H9 (cell line): ENCODE measurements at regions not wholly inside any gene's neighbourhood (a gene's known extent, or its start where the extent isn't known, plus 50 kb on each side); places are given as distances from the start of the nearest gene placed in this dataset.

Source experiments
- DNase-seq: peaks from one replicate; pipeline ENCODE4 v3.0.0-alpha.2; 2017
- H2AFZ ChIP-seq: one replicate; pipeline ENCODE4 v1.6.1; 2013; ENCODE audit warnings: mild to moderate bottlenecking, low read length, control low read depth, moderate library complexity
- H2AK5ac ChIP-seq: 2 replicates; pipeline ENCODE4 v1.6.1; 2013; ENCODE audit warnings: low read length, control low read depth, mixed read lengths; ENCODE audit not compliant: insufficient read length
- H2BK120ac ChIP-seq: one replicate; pipeline ENCODE4 v1.6.1; 2013; ENCODE audit warnings: low read depth, mild to moderate bottlenecking, low read length, control low read depth, inconsistent platforms; ENCODE audit not compliant: poor library complexity, severe bottlenecking
- H2BK12ac ChIP-seq: 2 replicates; pipeline ENCODE4 v1.6.1; 2013; ENCODE audit warnings: low read length, control low read depth, mixed read lengths, low read depth; ENCODE audit not compliant: insufficient read length
- H2BK15ac ChIP-seq: 2 replicates; pipeline ENCODE4 v1.6.1; 2013; ENCODE audit warnings: low read depth, low read length, control low read depth
- H2BK20ac ChIP-seq: one replicate; pipeline ENCODE4 v1.6.1; 2013; ENCODE audit warnings: low read depth, mild to moderate bottlenecking, low read length, control low read depth, inconsistent platforms; ENCODE audit not compliant: poor library complexity, severe bottlenecking
- H2BK5ac ChIP-seq: 2 replicates; pipeline ENCODE4 v1.6.1; 2013; ENCODE audit warnings: low read length, control low read depth, mixed read lengths; ENCODE audit not compliant: insufficient read length
- H3K14ac ChIP-seq: 2 replicates; pipeline ENCODE4 v1.6.1; 2013; ENCODE audit warnings: low read length, control low read depth; ENCODE audit not compliant: insufficient read depth
- H3K18ac ChIP-seq: 2 replicates; pipeline ENCODE4 v1.6.1; 2013; ENCODE audit warnings: low read depth, mild to moderate bottlenecking, mixed read lengths, low read length, control low read depth; ENCODE audit not compliant: insufficient read length
- H3K23ac ChIP-seq: 2 replicates; pipeline ENCODE4 v1.6.1; 2013; ENCODE audit warnings: low read length, control low read depth, mixed read lengths, low read depth; ENCODE audit not compliant: insufficient read length
- H3K23me2 ChIP-seq: 2 replicates; pipeline ENCODE4 v1.6.1; 2013; ENCODE audit warnings: low read depth, mild to moderate bottlenecking, mixed read lengths, low read length, control low read depth; ENCODE audit not compliant: insufficient read length, poor library complexity, severe bottlenecking
- H3K27ac ChIP-seq: 2 replicates; pipeline ENCODE4 v1.5.1; 2013; ENCODE audit warnings: low read length, control low read depth, mixed read lengths, low read depth; ENCODE audit not compliant: insufficient read length
- H3K27me3 ChIP-seq: 2 replicates; pipeline ENCODE4 v1.6.1; 2013; ENCODE audit warnings: low read length, control low read depth, inconsistent platforms; ENCODE audit not compliant: insufficient read depth
- H3K4ac ChIP-seq: 2 replicates; pipeline ENCODE4 v1.6.1; 2013; ENCODE audit warnings: low read depth, mild to moderate bottlenecking, control low read depth, inconsistent platforms, low read length, moderate library complexity
- H3K4me1 ChIP-seq: 2 replicates; pipeline ENCODE4 v1.6.1; 2013; ENCODE audit warnings: low read length, control low read depth, inconsistent platforms; ENCODE audit not compliant: insufficient read depth
- H3K4me2 ChIP-seq: 2 replicates; pipeline ENCODE4 v1.6.1; 2013; ENCODE audit warnings: low read length, control low read depth, mixed read lengths; ENCODE audit not compliant: insufficient read length, insufficient read depth
- H3K56ac ChIP-seq: 2 replicates; pipeline ENCODE4 v1.6.1; 2013; ENCODE audit warnings: low read depth, mild to moderate bottlenecking, mixed read lengths, low read length, control low read depth; ENCODE audit not compliant: insufficient read length
- H3K79me1 ChIP-seq: 2 replicates; pipeline ENCODE4 v1.6.1; 2013; ENCODE audit warnings: low read depth, mild to moderate bottlenecking, moderate library complexity, low read length, control low read depth, inconsistent platforms; ENCODE audit not compliant: insufficient read depth, poor library complexity, severe bottlenecking
- H3K79me2 ChIP-seq: 2 replicates; pipeline ENCODE4 v1.6.1; 2013; ENCODE audit warnings: low read length, control low read depth, inconsistent platforms; ENCODE audit not compliant: insufficient read depth
- H3K9ac ChIP-seq: 2 replicates; pipeline ENCODE4 v1.6.1; 2013; ENCODE audit warnings: low read length, control low read depth, mixed read lengths; ENCODE audit not compliant: insufficient read length; ENCODE audit errors: extremely low read depth
- H3K9me3 ChIP-seq: one replicate; pipeline ENCODE4 v1.6.1; 2013; ENCODE audit warnings: low read depth, low read length, inconsistent platforms; ENCODE audit not compliant: control insufficient read depth
- H3T11ph ChIP-seq: one replicate; pipeline ENCODE4 v1.6.1; 2013; ENCODE audit warnings: mild to moderate bottlenecking, low read length, control low read depth, inconsistent platforms
- H4K20me1 ChIP-seq: one replicate; pipeline ENCODE4 v1.6.1; 2013; ENCODE audit not compliant: control insufficient read depth, insufficient read length, insufficient read depth
- H4K5ac ChIP-seq: 2 replicates; pipeline ENCODE4 v1.6.1; 2013; ENCODE audit warnings: low read depth, mild to moderate bottlenecking, mixed read lengths, low read length, control low read depth; ENCODE audit not compliant: insufficient read length
- H4K8ac ChIP-seq: replicated peaks from 2 replicates; pipeline ENCODE4 v1.6.1; 2013; ENCODE audit warnings: low read length, control low read depth, mixed read lengths, low read depth; ENCODE audit not compliant: insufficient read length
- H4K91ac ChIP-seq: 2 replicates; pipeline ENCODE4 v1.6.1; 2013; ENCODE audit warnings: low read depth, mild to moderate bottlenecking, moderate library complexity, mixed read lengths, low read length, control low read depth; ENCODE audit not compliant: insufficient read length
- H3K27ac Mint-ChIP-seq, 3 experiments: 2 replicates in 2 of 3; 3 replicates in 1 of 3; pipeline ENCODE4 v1.8.0; 2020 to 2021; ENCODE audit warnings: mixed read lengths in 3 of 3, mild to moderate bottlenecking in 1 of 3, moderate library complexity in 1 of 3
- H3K27me3 Mint-ChIP-seq: 2 replicates; pipeline ENCODE4 v1.8.0; 2021; ENCODE audit warnings: low read depth, mild to moderate bottlenecking, moderate library complexity, mixed read lengths
- H3K36me3 Mint-ChIP-seq, 3 experiments: 2 replicates in 2 of 3; 3 replicates in 1 of 3; pipeline ENCODE4 v1.8.0; 2020 to 2021; ENCODE audit warnings: low read depth in 3 of 3, mixed read lengths in 3 of 3; ENCODE audit not compliant: insufficient read depth in 1 of 3
- H3K4me1 Mint-ChIP-seq, 2 experiments: 2 replicates each; pipeline ENCODE4 v1.8.0; 2020; ENCODE audit warnings: mixed read lengths in 2 of 2
- H3K4me3 Mint-ChIP-seq, 2 experiments: 2 replicates in 1 of 2; 3 replicates in 1 of 2; pipeline ENCODE4 v1.8.0; 2020 to 2021; ENCODE audit warnings: mild to moderate bottlenecking in 2 of 2, mixed read lengths in 2 of 2, moderate library complexity in 1 of 2
- H3K9me3 Mint-ChIP-seq, 2 experiments: 2 replicates in 1 of 2; 3 replicates in 1 of 2; pipeline ENCODE4 v1.8.0; 2020; ENCODE audit warnings: mild to moderate bottlenecking in 2 of 2, mixed read lengths in 2 of 2, moderate library complexity in 1 of 2
- TF ChIP-seq, protein P1 (sequence below): fragments of 200-600 bp; sonication (generic); conservative IDR thresholded peaks from 3 replicates; pipeline ENCODE4 v1.8.0; 2021; ENCODE audit warnings: antibody characterized with exemption, mild to moderate bottlenecking

GRCh38 chr15:89007989-89008388 lies 80.3 kb upstream of the ABHD2 start:
- H2BK15ac ChIP-seq: no peak overlapping the region
- no peak overlapping the region for H3K4me2 ChIP-seq
- no peak overlapping the region for H2BK5ac ChIP-seq
- Mint-ChIP-seq H3K4me3 (no peak overlapping the region; a peak in 1 of 5 replicates), H3K9me3 (peaks cover 9 to 10% of the 10 kb centered on the region in 2 experiments), H3K27me3 (peaks cover 5% of the 10 kb centered on the region), H3K36me3 (peaks cover 7 to 13% (median 13%) of the 10 kb centered on the region in 3 experiments), H3K27ac (no peak overlapping the region), H3K4me1 (peaks cover 21% of the 10 kb centered on the region in 2 experiments)
- no peak overlapping the region for H4K5ac ChIP-seq
- H4K91ac ChIP-seq: no peak overlapping the region
- H3K9me3 ChIP-seq: no peaks in the 10 kb centered on the region
- no peak overlapping the region for H2BK12ac ChIP-seq
- no peak overlapping the region for H3K56ac ChIP-seq
- no peak overlapping the region for H2BK20ac ChIP-seq
- H3K23ac ChIP-seq: no peak overlapping the region
- H3K23me2 ChIP-seq: no peaks in the 10 kb centered on the region
- no peak overlapping the region for H3K9ac ChIP-seq
- H3K4me1 ChIP-seq: peaks cover 4% of the 10 kb centered on the region; the same call in 1 of the 2 replicates
- TF ChIP-seq, protein P1, sequence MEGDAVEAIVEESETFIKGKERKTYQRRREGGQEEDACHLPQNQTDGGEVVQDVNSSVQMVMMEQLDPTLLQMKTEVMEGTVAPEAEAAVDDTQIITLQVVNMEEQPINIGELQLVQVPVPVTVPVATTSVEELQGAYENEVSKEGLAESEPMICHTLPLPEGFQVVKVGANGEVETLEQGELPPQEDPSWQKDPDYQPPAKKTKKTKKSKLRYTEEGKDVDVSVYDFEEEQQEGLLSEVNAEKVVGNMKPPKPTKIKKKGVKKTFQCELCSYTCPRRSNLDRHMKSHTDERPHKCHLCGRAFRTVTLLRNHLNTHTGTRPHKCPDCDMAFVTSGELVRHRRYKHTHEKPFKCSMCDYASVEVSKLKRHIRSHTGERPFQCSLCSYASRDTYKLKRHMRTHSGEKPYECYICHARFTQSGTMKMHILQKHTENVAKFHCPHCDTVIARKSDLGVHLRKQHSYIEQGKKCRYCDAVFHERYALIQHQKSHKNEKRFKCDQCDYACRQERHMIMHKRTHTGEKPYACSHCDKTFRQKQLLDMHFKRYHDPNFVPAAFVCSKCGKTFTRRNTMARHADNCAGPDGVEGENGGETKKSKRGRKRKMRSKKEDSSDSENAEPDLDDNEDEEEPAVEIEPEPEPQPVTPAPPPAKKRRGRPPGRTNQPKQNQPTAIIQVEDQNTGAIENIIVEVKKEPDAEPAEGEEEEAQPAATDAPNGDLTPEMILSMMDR: no peak
- H3K79me2 ChIP-seq: no peaks in the 10 kb centered on the region
- H4K8ac ChIP-seq: no peak overlapping the region
- no peak overlapping the region for H2AK5ac ChIP-seq
- no peaks in the 10 kb centered on the region for H3K79me1 ChIP-seq
- H3K14ac ChIP-seq: no peak overlapping the region
- H4K20me1 ChIP-seq: no peaks in the 10 kb centered on the region
- no peak overlapping the region for H3T11ph ChIP-seq
- H3K27me3 ChIP-seq: no peaks in the 10 kb centered on the region
- H3K18ac ChIP-seq: no peak overlapping the region
- H2BK120ac ChIP-seq: no peak overlapping the region
- DNase-seq: no peak
- no peak overlapping the region for H3K27ac ChIP-seq
- H3K4ac ChIP-seq: no peak overlapping the region
- no peak overlapping the region for H2AFZ ChIP-seq
